Ascending aorta (tissue), 2 donors: ENCODE measurements at regions not wholly inside any gene's neighbourhood (a gene's known extent, or its start where the extent isn't known, plus 50 kb on each side); places are given as distances from the start of the nearest gene placed in this dataset.
A peak's percentile ranks its signal among the peaks of the same experiment; 100 is the strongest.

Experiments
- DNase-seq, 2 donors: peaks; one replicate each; pipeline ENCODE4 v3.0.0-alpha.2; 2019; ENCODE audit warnings: low spot score in 2 of 2
- H3K27ac ChIP-seq, 2 donors: fragments of 200-600 bp; sonication (generic); one replicate each; pipeline ENCODE4 v1.5.1; 2016 to 2017; ENCODE audit warnings: mild to moderate bottlenecking in 1 of 2
- H3K27me3 ChIP-seq: fragments of 200-600 bp; sonication (generic); one replicate; pipeline ENCODE4 v1.5.1; 2017
- H3K36me3 ChIP-seq, 2 donors: fragments of 200-600 bp; sonication (generic); one replicate each; pipeline ENCODE4 v1.5.1; 2016
- H3K4me1 ChIP-seq, 2 donors: fragments of 200-600 bp; sonication (generic); one replicate each; pipeline ENCODE4 v1.5.1; 2016 to 2017; ENCODE audit warnings: mild to moderate bottlenecking in 1 of 2
- H3K4me3 ChIP-seq, 2 donors: fragments of 200-600 bp; sonication (generic); one replicate each; pipeline ENCODE4 v1.5.1; 2016 to 2017; ENCODE audit warnings: mild to moderate bottlenecking in 1 of 2
- H3K9me3 ChIP-seq, 2 donors: fragments of 200-600 bp; sonication (generic); one replicate each; pipeline ENCODE4 v1.5.1; 2016
- intact Hi-C: fragments of 100-400 bp; cut with DNase I; formaldehyde crosslinking; loops from one replicate; pipeline ENCODE4 v1.15.1; 2023
- TF ChIP-seq, protein P1 (sequence below), 3 experiments: fragments of 200-600 bp in 2 of 3; fragments of 450-650 bp in 1 of 3; sonication (generic) in 2 of 3; IDR thresholded peaks; one replicate each; pipeline ENCODE4 v1.5.1; 2016 to 2019; ENCODE audit warnings: antibody characterized with exemption in 3 of 3, mild to moderate bottlenecking in 1 of 3, moderate library complexity in 1 of 3

DNA sequence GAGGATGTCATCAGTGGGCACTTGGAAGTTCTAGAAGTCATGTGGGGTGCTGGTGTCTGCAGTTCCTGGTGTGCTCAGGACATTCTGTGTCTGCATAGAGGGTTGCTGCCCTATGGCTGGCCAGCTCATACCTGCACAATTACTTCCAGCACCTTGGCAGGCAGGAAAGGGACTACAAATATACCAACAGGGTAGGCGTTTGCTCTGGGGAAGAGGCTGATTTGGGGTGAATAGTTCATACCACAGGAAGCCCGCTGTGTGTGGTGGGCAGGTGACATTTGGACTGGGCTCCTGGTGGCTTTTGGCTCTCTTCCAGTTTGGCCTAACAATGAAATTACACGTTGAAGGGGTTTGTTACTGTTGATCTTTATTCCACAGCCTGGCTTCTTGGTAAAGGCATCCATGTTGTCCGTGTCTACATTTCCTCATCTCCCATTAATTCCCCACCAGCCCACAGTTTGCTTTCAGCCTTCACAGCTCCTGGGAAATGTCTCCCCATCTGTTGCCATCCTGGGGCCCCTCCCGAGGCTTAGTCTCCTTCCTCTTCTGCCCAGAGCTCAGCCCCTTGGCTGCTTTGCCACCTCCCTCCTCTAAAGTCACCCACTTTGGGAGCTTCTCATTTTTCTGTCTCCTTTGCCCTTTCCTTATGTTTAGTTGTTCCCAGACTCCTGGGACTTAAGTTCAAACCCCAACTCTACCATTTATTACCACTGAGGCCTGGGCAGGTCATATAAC lies 88.1 kb downstream of the RSPH3 start:
- H3K27ac ChIP-seq: no peak overlapping the region
- H3K4me3 ChIP-seq: no peak overlapping the region
- TF ChIP-seq, protein P1, sequence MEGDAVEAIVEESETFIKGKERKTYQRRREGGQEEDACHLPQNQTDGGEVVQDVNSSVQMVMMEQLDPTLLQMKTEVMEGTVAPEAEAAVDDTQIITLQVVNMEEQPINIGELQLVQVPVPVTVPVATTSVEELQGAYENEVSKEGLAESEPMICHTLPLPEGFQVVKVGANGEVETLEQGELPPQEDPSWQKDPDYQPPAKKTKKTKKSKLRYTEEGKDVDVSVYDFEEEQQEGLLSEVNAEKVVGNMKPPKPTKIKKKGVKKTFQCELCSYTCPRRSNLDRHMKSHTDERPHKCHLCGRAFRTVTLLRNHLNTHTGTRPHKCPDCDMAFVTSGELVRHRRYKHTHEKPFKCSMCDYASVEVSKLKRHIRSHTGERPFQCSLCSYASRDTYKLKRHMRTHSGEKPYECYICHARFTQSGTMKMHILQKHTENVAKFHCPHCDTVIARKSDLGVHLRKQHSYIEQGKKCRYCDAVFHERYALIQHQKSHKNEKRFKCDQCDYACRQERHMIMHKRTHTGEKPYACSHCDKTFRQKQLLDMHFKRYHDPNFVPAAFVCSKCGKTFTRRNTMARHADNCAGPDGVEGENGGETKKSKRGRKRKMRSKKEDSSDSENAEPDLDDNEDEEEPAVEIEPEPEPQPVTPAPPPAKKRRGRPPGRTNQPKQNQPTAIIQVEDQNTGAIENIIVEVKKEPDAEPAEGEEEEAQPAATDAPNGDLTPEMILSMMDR (IDR thresholded peaks at IDR 0.05): no peak
- H3K27me3 ChIP-seq: no peaks in the 10 kb centered on the region
- intact Hi-C loops: no loop called here
- no peaks in the 10 kb centered on the region for H3K36me3 ChIP-seq
- no peak for DNase-seq
- H3K9me3 ChIP-seq: no peaks in the 10 kb centered on the region
- no peaks in the 10 kb centered on the region for H3K4me1 ChIP-seq

DNA sequence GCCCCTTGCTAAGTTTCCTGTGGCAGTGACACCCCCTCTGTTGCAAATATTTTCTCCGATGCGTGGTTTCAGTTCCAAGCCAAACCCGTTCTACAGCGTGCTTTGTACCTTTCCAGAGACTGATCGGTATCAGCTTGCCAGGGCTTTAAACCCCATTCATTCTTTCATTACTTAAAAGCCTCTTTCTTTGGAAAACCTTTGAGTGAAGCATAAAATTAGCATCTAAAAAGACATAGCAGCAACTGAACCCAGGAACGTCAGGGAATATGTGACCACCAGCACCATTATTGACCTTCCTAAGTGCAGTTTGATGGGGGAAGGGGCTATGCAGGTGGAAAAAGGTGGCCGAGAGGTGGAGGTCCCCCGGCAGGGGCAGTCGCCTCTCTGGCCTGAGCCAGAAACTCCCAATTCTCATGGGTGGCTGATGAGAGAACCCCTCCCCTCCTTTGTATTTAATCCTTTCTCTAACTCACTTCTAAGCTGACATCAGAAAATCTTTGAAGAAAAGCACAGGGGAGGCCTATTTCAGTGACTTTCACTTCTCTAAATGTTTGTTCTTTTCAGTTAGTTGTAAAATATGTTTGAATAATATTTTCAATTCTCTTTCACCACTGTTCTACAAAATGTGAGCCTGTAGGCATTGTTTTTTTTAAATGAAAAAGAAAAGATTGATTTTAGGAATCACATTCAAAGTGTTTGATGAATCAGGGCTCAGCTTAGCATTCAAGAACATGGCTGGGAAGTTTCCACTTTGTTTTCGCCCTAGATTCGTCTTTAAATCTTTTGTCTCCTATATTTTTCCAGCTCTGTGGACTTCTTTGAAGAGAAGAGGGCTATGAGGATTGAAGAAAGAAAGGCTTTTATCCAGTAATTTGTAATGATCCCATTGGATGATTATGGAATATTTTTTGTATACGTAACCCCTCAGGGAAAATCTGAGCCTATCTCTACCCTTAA lies 89.2 kb downstream of the RSPH3 start:
- Histone ChIP-seq H3K27me3 (no peaks in the 10 kb centered on the region), H3K27ac (no peak overlapping the region), H3K4me1 (no peaks in the 10 kb centered on the region), H3K4me3 (no peak overlapping the region), H3K9me3 (no peaks in the 10 kb centered on the region), H3K36me3 (no peaks in the 10 kb centered on the region)
- TF ChIP-seq, protein P1 (IDR thresholded peaks at IDR 0.05): no peak
- intact Hi-C loops: no loop called here
- DNase-seq: no peak

DNA sequence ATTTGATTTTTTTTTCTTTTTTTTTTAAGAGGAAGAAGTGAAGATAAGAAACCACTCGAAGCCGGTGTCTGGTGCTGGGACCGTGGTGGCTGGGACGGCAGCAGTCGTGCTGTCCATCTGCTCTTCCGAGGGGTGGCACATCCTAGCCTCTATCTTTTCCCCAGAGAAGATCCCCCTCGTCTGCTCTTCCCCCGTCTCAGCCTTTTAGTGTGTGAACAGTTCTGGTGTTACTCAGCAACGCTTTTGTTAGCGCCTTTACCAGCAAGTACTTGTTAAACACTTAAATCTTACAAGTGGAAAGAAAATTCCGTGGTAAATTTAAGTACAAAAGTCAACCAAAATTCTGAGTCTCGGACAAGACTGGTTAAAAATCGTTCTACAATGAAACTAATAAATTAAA lies 90.1 kb downstream of the RSPH3 start:
- H3K4me1 ChIP-seq: no peaks in the 10 kb centered on the region
- TF ChIP-seq, protein P1 (IDR thresholded peaks at IDR 0.05): no peak
- DNase-seq: peak in 1 of 2 donors; percentile 5
- no peaks in the 10 kb centered on the region for H3K27me3 ChIP-seq
- no peak overlapping the region for H3K27ac ChIP-seq
- H3K9me3 ChIP-seq: peaks cover 0 to 2% of the 10 kb centered on the region in 2 donors
- no peak overlapping the region for H3K4me3 ChIP-seq
- no peaks in the 10 kb centered on the region for H3K36me3 ChIP-seq
- intact Hi-C loops: no loop called here

DNA sequence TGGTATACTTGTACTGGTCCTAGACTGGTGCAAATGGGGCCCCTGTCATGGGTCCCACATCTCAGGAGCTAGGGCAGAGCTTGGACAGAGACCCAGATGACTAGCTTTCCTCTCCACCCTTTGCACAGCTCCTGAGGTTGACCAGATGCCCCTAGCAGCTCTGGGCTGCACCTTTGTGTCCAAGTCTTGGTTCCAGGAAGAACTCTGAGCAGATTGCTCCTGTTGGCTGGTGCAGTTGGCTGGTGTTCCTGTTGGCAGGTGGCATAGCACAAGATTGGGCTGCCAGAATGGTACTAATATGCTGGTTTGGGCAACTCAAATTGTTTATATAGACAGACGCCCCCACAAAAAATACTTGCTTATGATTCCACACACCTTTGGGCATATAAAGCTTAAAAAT lies 89.4 kb upstream of the EZR start:
- peak in 1 of 2 donors; percentile 50 for DNase-seq
- Histone ChIP-seq H3K27me3 (no peaks in the 10 kb centered on the region), H3K36me3 (no peaks in the 10 kb centered on the region), H3K4me3 (no peak overlapping the region), H3K4me1 (no peaks in the 10 kb centered on the region), H3K27ac (no peak overlapping the region), H3K9me3 (peaks cover 0 to 8% of the 10 kb centered on the region in 2 donors)
- intact Hi-C loops: no loop called here
- TF ChIP-seq, protein P1 (IDR thresholded peaks at IDR 0.05): no peak

DNA sequence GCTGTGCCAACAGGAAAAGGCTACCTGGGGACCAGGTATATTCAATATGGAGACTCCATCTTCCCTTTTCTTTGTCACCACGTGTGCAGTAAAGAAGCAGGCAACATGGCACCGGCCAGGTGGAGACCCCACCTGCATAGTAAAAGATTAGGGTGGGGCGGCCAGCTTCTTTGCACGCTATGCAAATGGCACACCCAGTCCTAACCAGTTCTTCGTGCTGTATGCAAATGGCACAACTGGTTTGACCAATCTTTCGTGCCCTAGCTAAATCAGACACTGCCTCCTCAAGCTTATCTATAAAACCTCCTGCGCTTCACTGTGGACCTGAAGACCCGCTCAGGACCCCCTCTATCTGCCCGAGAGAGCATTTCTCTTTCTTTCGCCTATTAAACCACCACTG lies 88.8 kb upstream of the EZR start:
- intact Hi-C loops: no loop called here
- Histone ChIP-seq H3K27ac (no peak overlapping the region), H3K36me3 (no peaks in the 10 kb centered on the region), H3K4me1 (no peaks in the 10 kb centered on the region), H3K4me3 (no peak overlapping the region), H3K27me3 (no peaks in the 10 kb centered on the region), H3K9me3 (peaks cover 0 to 8% of the 10 kb centered on the region in 2 donors)
- peak in 1 of 2 donors; percentile 43 for DNase-seq
- TF ChIP-seq, protein P1 (IDR thresholded peaks at IDR 0.05): no peak
